ENCODE measurements at regions not wholly inside any gene's neighbourhood (a gene's known extent, or its start where the extent isn't known, plus 50 kb on each side); places are given as distances from the start of the nearest gene placed in this dataset.

- peaks cover 0 to 4% of the 10 kb centered on the region in 2 donors for H3K27me3 Mint-ChIP-seq (ENCODE audit: low read depth in 2 of 2)
- DNase-seq (no peak), ATAC-seq (no peak)
- Histone ChIP-seq H3K27me3 (ENCODE audit: control insufficient read depth, insufficient read depth, low read length) (no peaks in the 10 kb centered on the region), H3K9me3 (ENCODE audit: control insufficient read depth, insufficient read depth, low read length) (no peaks in the 10 kb centered on the region), H3K27ac (ENCODE audit: low read length) (no peak overlapping the region), H3K4me3 (ENCODE audit: low read length) (no peak overlapping the region), H3K36me3 (ENCODE audit: control insufficient read depth, insufficient read depth, low read length) (no peaks in the 10 kb centered on the region), H3K4me1 (ENCODE audit: control insufficient read depth, insufficient read depth, low read length) (no peaks in the 10 kb centered on the region)
- no peak overlapping the region for H3K4me3 Mint-ChIP-seq
- H3K4me1 Mint-ChIP-seq = no peaks in the 10 kb centered on the region
- no peaks in the 10 kb centered on the region for H3K36me3 Mint-ChIP-seq
- 85% methylated on average over 3 of the region's 3 CpGs for WGBS (ENCODE audit: insufficient coverage)
- H3K9me3 Mint-ChIP-seq = no peaks in the 10 kb centered on the region
- intact Hi-C loops (cut with micrococcal nuclease) = no loop called here
- TF ChIP-seq, protein P1, sequence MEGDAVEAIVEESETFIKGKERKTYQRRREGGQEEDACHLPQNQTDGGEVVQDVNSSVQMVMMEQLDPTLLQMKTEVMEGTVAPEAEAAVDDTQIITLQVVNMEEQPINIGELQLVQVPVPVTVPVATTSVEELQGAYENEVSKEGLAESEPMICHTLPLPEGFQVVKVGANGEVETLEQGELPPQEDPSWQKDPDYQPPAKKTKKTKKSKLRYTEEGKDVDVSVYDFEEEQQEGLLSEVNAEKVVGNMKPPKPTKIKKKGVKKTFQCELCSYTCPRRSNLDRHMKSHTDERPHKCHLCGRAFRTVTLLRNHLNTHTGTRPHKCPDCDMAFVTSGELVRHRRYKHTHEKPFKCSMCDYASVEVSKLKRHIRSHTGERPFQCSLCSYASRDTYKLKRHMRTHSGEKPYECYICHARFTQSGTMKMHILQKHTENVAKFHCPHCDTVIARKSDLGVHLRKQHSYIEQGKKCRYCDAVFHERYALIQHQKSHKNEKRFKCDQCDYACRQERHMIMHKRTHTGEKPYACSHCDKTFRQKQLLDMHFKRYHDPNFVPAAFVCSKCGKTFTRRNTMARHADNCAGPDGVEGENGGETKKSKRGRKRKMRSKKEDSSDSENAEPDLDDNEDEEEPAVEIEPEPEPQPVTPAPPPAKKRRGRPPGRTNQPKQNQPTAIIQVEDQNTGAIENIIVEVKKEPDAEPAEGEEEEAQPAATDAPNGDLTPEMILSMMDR (IDR thresholded peaks at IDR 0.05) = no peak
- no peak overlapping the region for H3K27ac Mint-ChIP-seq
Observed at GRCh38 chr16:80166082-80166481, 374.7 kb upstream of the DYNLRB2 start.

GRCh38 chr16:80164966-80165550, 375.7 kb upstream of the DYNLRB2 start:
- no peaks in the 10 kb centered on the region for H3K36me3 Mint-ChIP-seq
- Histone ChIP-seq H3K4me3 (ENCODE audit: low read length) (no peak overlapping the region), H3K9me3 (ENCODE audit: control insufficient read depth, insufficient read depth, low read length) (no peaks in the 10 kb centered on the region), H3K36me3 (ENCODE audit: control insufficient read depth, insufficient read depth, low read length) (no peaks in the 10 kb centered on the region), H3K4me1 (ENCODE audit: control insufficient read depth, insufficient read depth, low read length) (no peaks in the 10 kb centered on the region), H3K27ac (ENCODE audit: low read length) (no peak overlapping the region), H3K27me3 (ENCODE audit: control insufficient read depth, insufficient read depth, low read length) (no peaks in the 10 kb centered on the region)
- ATAC-seq (no peak), DNase-seq (no peak)
- no peak overlapping the region for H3K4me3 Mint-ChIP-seq
- H3K9me3 Mint-ChIP-seq = no peaks in the 10 kb centered on the region
- H3K4me1 Mint-ChIP-seq = no peaks in the 10 kb centered on the region
- H3K27me3 Mint-ChIP-seq (ENCODE audit: low read depth in 2 of 2) = peaks cover 0 to 4% of the 10 kb centered on the region in 2 donors
- no peak overlapping the region for H3K27ac Mint-ChIP-seq
- WGBS (ENCODE audit: insufficient coverage) = 38% methylated on average over 2 of the region's 5 CpGs
- intact Hi-C loops (cut with micrococcal nuclease) = no loop called here
- TF ChIP-seq, protein P1 (IDR thresholded peaks at IDR 0.05) = no peak

GRCh38 chr16:80163339-80163738, 377.5 kb upstream of the DYNLRB2 start:
- TF ChIP-seq, protein P1 (IDR thresholded peaks at IDR 0.05) = no peak
- Mint-ChIP-seq H3K27me3 (ENCODE audit: low read depth in 2 of 2) (peaks cover 0 to 4% of the 10 kb centered on the region in 2 donors), H3K9me3 (no peaks in the 10 kb centered on the region), H3K27ac (no peak overlapping the region), H3K36me3 (no peaks in the 10 kb centered on the region), H3K4me3 (no peak overlapping the region), H3K4me1 (no peaks in the 10 kb centered on the region)
- WGBS (ENCODE audit: insufficient coverage) = 88% methylated on average over 4 of the region's 4 CpGs
- DNase-seq = no peak
- Histone ChIP-seq H3K4me1 (ENCODE audit: control insufficient read depth, insufficient read depth, low read length) (no peaks in the 10 kb centered on the region), H3K4me3 (ENCODE audit: low read length) (no peak overlapping the region), H3K36me3 (ENCODE audit: control insufficient read depth, insufficient read depth, low read length) (no peaks in the 10 kb centered on the region), H3K27ac (ENCODE audit: low read length) (no peak overlapping the region), H3K9me3 (ENCODE audit: control insufficient read depth, insufficient read depth, low read length) (no peaks in the 10 kb centered on the region), H3K27me3 (ENCODE audit: control insufficient read depth, insufficient read depth, low read length) (no peaks in the 10 kb centered on the region)
- ATAC-seq = no peak
- intact Hi-C loops (cut with micrococcal nuclease) = no loop called here
